DOHH2 (cell line): ENCODE measurements at regions not wholly inside any gene's neighbourhood (a gene's known extent, or its start where the extent isn't known, plus 50 kb on each side); places are given as distances from the start of the nearest gene placed in this dataset.

Source experiments
- H3F3A ChIP-seq: fragments of 200-600 bp; sonication (generic), shearing (Covaris generic); 2 replicates; pipeline ENCODE4 v1.6.0; 2016; ENCODE audit warnings: antibody characterized with exemption, mild to moderate bottlenecking; ENCODE audit not compliant: control insufficient read depth, insufficient read depth
- H3K27ac ChIP-seq: fragments of 200-600 bp; sonication (generic); 2 replicates; pipeline ENCODE4 v1.5.1; 2014; ENCODE audit warnings: low read depth, mild to moderate bottlenecking, low read length, moderate library complexity
- H3K27me3 ChIP-seq: fragments of 200-600 bp; sonication (generic); 2 replicates; pipeline ENCODE4 v1.6.1; 2014; ENCODE audit warnings: mild to moderate bottlenecking, low read length, mixed read lengths; ENCODE audit not compliant: control insufficient read depth
- H3K36me3 ChIP-seq: fragments of 200-600 bp; sonication (generic); 2 replicates; pipeline ENCODE4 v1.6.1; 2014; ENCODE audit warnings: mild to moderate bottlenecking, low read length, moderate library complexity, mixed read lengths; ENCODE audit not compliant: control insufficient read depth
- H3K4me1 ChIP-seq: fragments of 200-600 bp; sonication (generic); 2 replicates; pipeline ENCODE4 v1.6.1; 2014; ENCODE audit warnings: mild to moderate bottlenecking, low read length, mixed read lengths; ENCODE audit not compliant: control insufficient read depth
- H3K4me2 ChIP-seq: fragments of 200-600 bp; sonication (generic); 2 replicates; pipeline ENCODE4 v1.6.0; 2014; ENCODE audit warnings: mild to moderate bottlenecking, low read length, moderate library complexity
- H3K4me3 ChIP-seq: fragments of 200-600 bp; sonication (generic); 2 replicates; pipeline ENCODE4 v1.5.1; 2014; ENCODE audit warnings: mild to moderate bottlenecking, low read length, mixed read lengths
- H3K79me2 ChIP-seq: fragments of 200-600 bp; sonication (generic); 2 replicates; pipeline ENCODE4 v1.6.1; 2014; ENCODE audit warnings: mild to moderate bottlenecking, low read length, mixed read lengths; ENCODE audit not compliant: control insufficient read depth
- H3K9me2 ChIP-seq: fragments of 200-600 bp; sonication (generic); replicated peaks from 2 replicates; pipeline ENCODE4 v1.6.1; 2014; ENCODE audit warnings: mild to moderate bottlenecking, low read length, mixed read lengths; ENCODE audit not compliant: control insufficient read depth
- H3K9me3 ChIP-seq: fragments of 200-600 bp; sonication (generic); 2 replicates; pipeline ENCODE4 v1.6.1; 2014; ENCODE audit warnings: antibody characterized with exemption, low read length, mixed read lengths; ENCODE audit not compliant: control insufficient read depth, insufficient read depth
- H4K20me1 ChIP-seq: fragments of 200-600 bp; sonication (generic); 2 replicates; pipeline ENCODE4 v1.6.0; 2014; ENCODE audit warnings: low read depth, mild to moderate bottlenecking, antibody characterized with exemption, low read length, moderate library complexity; ENCODE audit not compliant: control insufficient read depth, insufficient read depth
- EZH2phosphoT487 ChIP-seq: fragments of 200-600 bp; sonication (generic); IDR thresholded peaks from 2 replicates; pipeline ENCODE4 v1.6.1; 2017; ENCODE audit warnings: borderline replicate concordance, mild to moderate bottlenecking, antibody characterized with exemption, low read length, moderate library complexity, mixed read lengths
- TF ChIP-seq, protein P1 (sequence below): fragments of 200-600 bp; sonication (generic); IDR thresholded peaks from one replicate; pipeline ENCODE4 v1.5.1; 2014; ENCODE audit warnings: antibody characterized with exemption, mild to moderate bottlenecking, low read depth, low read length; ENCODE audit not compliant: poor library complexity, severe bottlenecking

DNA sequence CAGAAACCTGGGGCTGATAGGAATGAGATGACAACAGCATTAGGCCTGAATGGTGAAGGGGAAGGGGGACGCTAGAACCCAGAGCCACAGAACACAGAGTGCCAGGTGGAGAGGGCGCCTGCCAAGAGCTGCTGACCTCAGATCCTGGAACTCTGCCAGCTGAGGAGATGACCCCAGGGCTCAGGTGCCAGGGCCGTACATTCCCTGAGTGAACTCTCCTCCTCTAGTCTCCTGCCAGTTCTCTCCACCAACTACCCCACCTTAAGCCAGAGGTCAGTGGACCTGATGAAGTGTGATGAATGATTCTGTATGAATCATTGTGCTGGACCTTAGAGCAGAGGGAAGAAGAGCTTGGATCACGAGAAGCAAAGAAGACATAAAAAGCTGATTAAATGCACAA lies 1582.2 kb upstream of the ACVR2A start:
- Histone ChIP-seq H3K4me1 (no peaks in the 10 kb centered on the region), H3F3A (no peaks in the 10 kb centered on the region), H3K4me2 (no peak overlapping the region), H3K27ac (no peak overlapping the region), H3K9me2 (no peaks in the 10 kb centered on the region), H3K9me3 (no peaks in the 10 kb centered on the region), H3K79me2 (no peaks in the 10 kb centered on the region), H3K36me3 (no peaks in the 10 kb centered on the region), H3K27me3 (no peaks in the 10 kb centered on the region), H3K4me3 (no peak overlapping the region), H4K20me1 (no peaks in the 10 kb centered on the region)
- TF ChIP-seq, protein P1, sequence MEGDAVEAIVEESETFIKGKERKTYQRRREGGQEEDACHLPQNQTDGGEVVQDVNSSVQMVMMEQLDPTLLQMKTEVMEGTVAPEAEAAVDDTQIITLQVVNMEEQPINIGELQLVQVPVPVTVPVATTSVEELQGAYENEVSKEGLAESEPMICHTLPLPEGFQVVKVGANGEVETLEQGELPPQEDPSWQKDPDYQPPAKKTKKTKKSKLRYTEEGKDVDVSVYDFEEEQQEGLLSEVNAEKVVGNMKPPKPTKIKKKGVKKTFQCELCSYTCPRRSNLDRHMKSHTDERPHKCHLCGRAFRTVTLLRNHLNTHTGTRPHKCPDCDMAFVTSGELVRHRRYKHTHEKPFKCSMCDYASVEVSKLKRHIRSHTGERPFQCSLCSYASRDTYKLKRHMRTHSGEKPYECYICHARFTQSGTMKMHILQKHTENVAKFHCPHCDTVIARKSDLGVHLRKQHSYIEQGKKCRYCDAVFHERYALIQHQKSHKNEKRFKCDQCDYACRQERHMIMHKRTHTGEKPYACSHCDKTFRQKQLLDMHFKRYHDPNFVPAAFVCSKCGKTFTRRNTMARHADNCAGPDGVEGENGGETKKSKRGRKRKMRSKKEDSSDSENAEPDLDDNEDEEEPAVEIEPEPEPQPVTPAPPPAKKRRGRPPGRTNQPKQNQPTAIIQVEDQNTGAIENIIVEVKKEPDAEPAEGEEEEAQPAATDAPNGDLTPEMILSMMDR = no peak
- no peak for TF ChIP-seq EZH2phosphoT487

DNA sequence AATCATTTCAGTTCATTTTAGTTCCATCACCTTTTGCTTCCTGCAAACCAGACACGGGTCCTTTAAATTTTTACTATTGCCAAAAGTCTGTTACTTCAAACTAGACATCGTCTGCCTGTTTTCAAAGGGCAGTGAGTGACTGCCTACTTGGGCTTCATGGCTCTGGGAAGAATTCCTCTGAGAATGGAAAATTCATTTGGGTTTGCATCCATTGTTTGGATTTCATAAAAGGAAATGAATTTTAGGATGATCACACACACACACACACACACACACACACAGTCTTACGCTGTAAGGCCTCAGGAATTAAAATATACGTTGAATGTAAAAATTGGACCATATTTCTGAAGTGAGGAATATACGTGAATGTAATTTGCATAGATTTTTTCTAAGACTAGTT lies 1584.3 kb upstream of the ACVR2A start:
- Histone ChIP-seq H3K4me1 (no peaks in the 10 kb centered on the region), H3K4me3 (no peak overlapping the region), H3K4me2 (no peak overlapping the region), H3K36me3 (no peaks in the 10 kb centered on the region), H3K9me3 (no peaks in the 10 kb centered on the region), H4K20me1 (no peaks in the 10 kb centered on the region), H3K79me2 (no peaks in the 10 kb centered on the region), H3K27ac (no peak overlapping the region), H3F3A (no peaks in the 10 kb centered on the region), H3K9me2 (no peaks in the 10 kb centered on the region), H3K27me3 (no peaks in the 10 kb centered on the region)
- TF ChIP-seq, protein P1 = no peak
- no peak for TF ChIP-seq EZH2phosphoT487

DNA sequence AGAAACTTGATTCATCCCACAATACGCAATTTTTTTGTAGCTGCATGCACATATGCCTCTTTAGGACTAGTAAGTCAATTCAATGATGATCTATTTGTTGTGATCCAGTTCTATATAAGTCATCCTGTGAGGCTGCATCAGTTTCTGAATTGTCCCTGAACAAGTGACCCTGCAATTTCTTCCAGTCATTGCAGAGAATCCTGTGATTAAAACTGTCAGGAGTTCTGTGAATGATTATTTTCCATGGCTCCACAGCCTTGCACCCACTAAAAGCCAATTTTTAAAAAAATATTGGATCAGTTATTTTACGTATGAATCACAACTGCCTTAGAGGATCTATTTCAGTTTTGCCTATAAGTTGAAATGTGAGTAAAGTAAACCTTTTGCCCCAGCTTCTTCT lies 1585.0 kb upstream of the ACVR2A start:
- Histone ChIP-seq H3K4me2 (no peak overlapping the region), H3K9me2 (no peaks in the 10 kb centered on the region), H3F3A (no peaks in the 10 kb centered on the region), H4K20me1 (no peaks in the 10 kb centered on the region), H3K4me1 (no peaks in the 10 kb centered on the region), H3K27ac (no peak overlapping the region), H3K9me3 (no peaks in the 10 kb centered on the region), H3K27me3 (no peaks in the 10 kb centered on the region), H3K79me2 (no peaks in the 10 kb centered on the region), H3K4me3 (no peak overlapping the region), H3K36me3 (no peaks in the 10 kb centered on the region)
- no peak for TF ChIP-seq EZH2phosphoT487
- TF ChIP-seq, protein P1 = no peak

DNA sequence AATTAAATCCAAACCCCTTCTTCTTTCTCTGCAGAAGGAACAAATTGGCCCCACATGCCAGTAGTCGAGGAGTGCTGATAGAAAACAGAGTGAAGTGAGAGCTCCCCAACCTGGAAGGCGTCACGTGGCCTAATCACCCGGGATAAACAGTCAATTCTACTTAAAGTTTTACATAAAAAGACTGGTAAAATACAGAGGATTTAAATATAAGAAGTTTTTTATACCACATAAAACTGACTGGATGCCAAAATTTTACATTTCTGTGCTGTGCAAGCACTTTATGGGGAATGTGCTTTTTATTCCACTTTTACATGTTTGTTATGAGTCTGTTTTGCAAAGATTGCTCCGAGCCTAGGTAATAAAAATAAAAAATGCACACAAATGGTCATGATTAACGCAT lies 1586.8 kb upstream of the ACVR2A start:
- Histone ChIP-seq H3K4me2 (no peak overlapping the region), H3K79me2 (no peaks in the 10 kb centered on the region), H4K20me1 (no peaks in the 10 kb centered on the region), H3K9me3 (no peaks in the 10 kb centered on the region), H3K27me3 (no peaks in the 10 kb centered on the region), H3K27ac (no peak overlapping the region), H3K4me1 (no peaks in the 10 kb centered on the region), H3K9me2 (no peaks in the 10 kb centered on the region), H3K4me3 (no peak overlapping the region), H3F3A (no peaks in the 10 kb centered on the region), H3K36me3 (no peaks in the 10 kb centered on the region)
- TF ChIP-seq EZH2phosphoT487 = no peak
- TF ChIP-seq, protein P1 = no peak
